Testis (tissue), 2 donors: ENCODE measurements at regions not wholly inside any gene's neighbourhood (a gene's known extent, or its start where the extent isn't known, plus 50 kb on each side); places are given as distances from the start of the nearest gene placed in this dataset.

Experiments
- CTCF ChIP-seq, 3 experiments: fragments of 450-650 bp in 2 of 3; fragments of 200-600 bp in 1 of 3; sonication (generic) in 1 of 3; IDR thresholded peaks; one replicate each; pipeline ENCODE4 v1.5.1; 2016 to 2019; ENCODE audit warnings: antibody characterized with exemption in 3 of 3, mild to moderate bottlenecking in 2 of 3, moderate library complexity in 1 of 3
- POLR2A ChIP-seq: fragments of 450-650 bp; IDR thresholded peaks from one replicate; pipeline ENCODE4 v1.6.1; 2017; ENCODE audit warnings: antibody characterized with exemption, mild to moderate bottlenecking, moderate library complexity

DNA sequence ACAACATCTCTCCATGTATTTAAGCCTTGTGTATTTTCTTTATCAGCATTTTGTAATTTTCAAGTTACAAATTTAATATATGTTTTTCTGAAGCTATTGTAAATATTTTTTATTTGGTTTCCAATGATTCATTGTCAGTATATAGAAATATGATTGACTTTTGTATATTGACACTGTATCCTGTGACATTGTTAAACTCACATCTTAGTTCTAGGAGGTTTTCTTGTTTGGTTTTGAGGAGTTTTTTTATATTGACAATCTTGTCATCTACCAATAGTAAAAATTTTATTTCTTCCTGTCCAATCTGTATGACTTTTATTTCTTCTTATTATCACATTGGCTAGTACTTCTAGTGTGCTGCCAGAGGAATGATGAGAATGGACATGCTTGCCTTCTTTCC, 393.7 kb downstream of the GPAM start:
- TF ChIP-seq CTCF (IDR thresholded peaks at IDR 0.05) (no peak), POLR2A (no peak)
